ENCODE measurements at regions not wholly inside any gene's neighbourhood (a gene's known extent, or its start where the extent isn't known, plus 50 kb on each side); places are given as distances from the start of the nearest gene placed in this dataset.

GRCh38 chr7:109637428-109637990 lies 1067.8 kb downstream of the DNAJB9 start:
- TF ChIP-seq CTCF (IDR thresholded peaks at IDR 0.05) = no peak
- no peak for TF ChIP-seq EZH2 (IDR thresholded peaks at IDR 0.05)

Measured in neural progenitor cell (in vitro differentiated cells).